NT2/D1 (cell line): ENCODE measurements at regions not wholly inside any gene's neighbourhood (a gene's known extent, or its start where the extent isn't known, plus 50 kb on each side); places are given as distances from the start of the nearest gene placed in this dataset.

Source experiments
- SUZ12 ChIP-seq: IDR thresholded peaks from 2 replicates; pipeline ENCODE4 v1.6.1; 2011; ENCODE audit not compliant: insufficient read length, insufficient read depth; ENCODE audit errors: extremely low read depth
- YY1 ChIP-seq: IDR thresholded peaks from 2 replicates; pipeline ENCODE4 v1.6.1; 2011; ENCODE audit not compliant: insufficient read length, insufficient read depth
- ZNF274 ChIP-seq: IDR thresholded peaks from 2 replicates; pipeline ENCODE4 v1.6.1; 2011; ENCODE audit warnings: mild to moderate bottlenecking, low read depth, low read length

- no peak for TF ChIP-seq ZNF274
- TF ChIP-seq YY1 = no peak
- no peak for TF ChIP-seq SUZ12
Observed at GRCh38 chr4:63787326-63787725, 621.9 kb downstream of the TECRL start.
